HG02870 (cell line): ENCODE measurements at regions not wholly inside any gene's neighbourhood (a gene's known extent, or its start where the extent isn't known, plus 50 kb on each side); places are given as distances from the start of the nearest gene placed in this dataset.
"Not testable (repeated sequence)": the region's sequence is repeated elsewhere in the genome, so short reads cannot be mapped to it uniquely, and the experiment has no call there.

Experiments
- ATAC-seq: cut with Tn5 transposase; IDR thresholded peaks from one replicate; pipeline ENCODE4 v1.9.1; 2021; ENCODE audit warnings: mild to moderate bottlenecking, moderate library complexity; ENCODE audit not compliant: unreplicated experiment

DNA sequence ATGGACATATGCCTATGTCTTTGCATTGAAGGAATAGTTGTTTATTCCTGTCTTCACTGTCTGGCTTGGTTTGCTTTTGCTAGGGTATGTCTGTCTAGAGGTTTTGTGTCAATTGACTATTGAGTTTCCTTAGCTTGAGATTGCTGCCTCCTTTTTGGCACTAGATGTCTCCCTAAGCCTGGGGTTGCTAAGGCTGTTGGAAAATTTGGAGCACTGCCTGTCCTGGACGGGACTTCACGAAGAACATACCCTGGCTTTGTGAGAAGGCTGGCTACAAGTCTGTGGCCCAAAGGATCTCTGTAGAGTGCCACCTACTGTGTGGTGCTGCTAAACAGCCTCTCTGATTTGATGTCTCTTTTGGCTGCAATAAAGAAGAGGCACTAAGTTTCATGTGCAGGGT is 183.8 kb upstream of the NUDT10 start:
- no peak for ATAC-seq

DNA sequence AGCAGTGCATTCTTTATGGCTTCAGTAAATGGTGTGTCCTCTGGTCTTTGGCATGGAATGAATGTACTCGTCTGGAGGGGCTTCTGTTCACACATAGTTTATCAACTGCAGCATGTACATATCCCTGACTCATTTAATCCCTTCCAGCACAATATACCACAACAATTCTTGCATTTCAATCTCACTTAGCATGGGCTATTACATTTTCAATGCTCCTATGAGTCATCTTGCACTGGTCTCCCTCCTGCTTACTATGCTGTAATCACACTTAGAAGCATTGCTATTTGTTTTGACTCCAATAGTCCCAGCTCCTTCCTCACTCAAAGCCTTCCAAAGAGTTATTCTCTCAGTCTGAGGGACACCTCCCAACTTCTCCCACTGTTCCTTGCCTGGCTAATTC is 180.9 kb upstream of the NUDT10 start:
- ATAC-seq, result no peak

DNA sequence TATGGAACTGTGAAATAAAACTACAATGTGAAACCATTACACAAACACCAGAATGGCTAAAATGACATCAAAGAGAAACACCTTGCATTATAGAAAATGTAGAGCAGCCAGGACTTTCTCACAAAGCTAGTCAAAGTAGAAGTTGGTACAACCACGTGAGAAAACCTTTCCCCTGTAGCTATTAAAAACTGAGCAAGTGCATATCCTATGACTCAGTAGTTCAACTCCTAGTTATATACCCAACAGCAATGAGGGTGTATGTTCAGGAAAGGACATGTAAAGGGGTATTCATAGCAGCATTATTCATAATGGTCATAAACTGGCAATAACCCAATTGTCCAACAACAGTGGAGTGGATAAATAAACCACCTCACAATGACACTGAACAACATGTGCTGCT is 177.5 kb upstream of the NUDT10 start:
- no peak for ATAC-seq

DNA sequence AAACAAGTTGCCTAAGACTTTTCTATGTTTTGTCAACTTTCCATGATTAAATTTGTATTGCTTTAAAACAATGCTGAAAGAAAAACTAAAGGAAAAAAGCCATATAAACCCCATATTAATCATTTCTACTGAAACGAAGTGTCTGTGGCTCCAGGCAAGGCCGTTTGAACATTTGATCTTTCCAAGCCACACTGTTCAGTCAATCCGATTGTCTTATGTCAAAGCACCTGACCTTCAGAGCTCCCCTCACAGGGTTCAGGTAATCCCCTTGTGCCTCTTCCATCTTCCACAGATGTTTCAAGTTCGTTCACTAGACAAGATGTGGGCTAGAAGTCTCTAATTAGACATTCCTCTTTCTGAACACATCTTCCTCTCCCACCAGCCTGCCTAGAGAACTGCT is 177.1 kb upstream of the NUDT10 start:
- no peak for ATAC-seq

DNA sequence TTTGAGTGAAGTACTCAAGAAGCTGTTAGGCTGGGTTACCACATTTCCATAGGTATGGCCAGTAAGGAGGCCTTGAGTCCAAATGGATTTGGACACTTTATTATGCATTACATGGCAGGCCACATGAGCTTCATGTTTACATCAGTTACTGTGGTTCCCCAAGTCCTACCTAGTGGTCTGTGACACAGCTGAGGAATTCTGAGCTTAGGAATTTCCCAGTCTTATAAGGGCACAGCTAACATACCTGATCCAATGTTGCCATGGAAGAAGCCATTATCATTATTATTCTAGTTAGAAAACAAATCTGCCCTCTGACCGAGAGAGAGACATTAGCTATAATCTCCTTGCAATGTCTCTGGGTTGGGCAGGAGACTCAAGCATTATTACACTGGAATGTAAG is 174.4 kb upstream of the NUDT10 start:
- ATAC-seq, result no peak

GRCh38 chrX:51159378-51159777 is 173.2 kb upstream of the NUDT10 start:
- ATAC-seq, result not testable (repeated sequence)

DNA sequence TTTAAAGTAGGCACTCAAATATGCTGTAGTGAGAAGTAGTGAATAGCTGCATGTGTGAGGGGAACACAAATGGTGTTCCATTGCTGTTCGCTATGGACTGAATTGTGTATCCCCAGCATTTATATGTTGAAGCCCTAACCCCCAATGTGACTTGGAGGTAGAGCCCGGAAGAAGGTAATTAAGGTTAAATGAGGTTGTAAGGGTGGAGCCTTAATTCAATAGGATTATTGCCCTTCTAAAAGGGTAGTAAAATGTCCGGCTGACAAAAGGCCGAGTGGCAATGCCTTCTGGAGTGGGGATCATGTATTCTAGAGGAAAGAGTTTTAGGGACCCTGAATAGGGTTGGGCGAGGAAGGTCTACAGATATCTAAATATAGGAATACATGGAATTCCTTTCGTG is 168.9 kb upstream of the NUDT10 start:
- no peak for ATAC-seq

GRCh38 chrX:51178356-51178900 is 154.2 kb upstream of the NUDT10 start:
- ATAC-seq, result not testable (repeated sequence)

DNA sequence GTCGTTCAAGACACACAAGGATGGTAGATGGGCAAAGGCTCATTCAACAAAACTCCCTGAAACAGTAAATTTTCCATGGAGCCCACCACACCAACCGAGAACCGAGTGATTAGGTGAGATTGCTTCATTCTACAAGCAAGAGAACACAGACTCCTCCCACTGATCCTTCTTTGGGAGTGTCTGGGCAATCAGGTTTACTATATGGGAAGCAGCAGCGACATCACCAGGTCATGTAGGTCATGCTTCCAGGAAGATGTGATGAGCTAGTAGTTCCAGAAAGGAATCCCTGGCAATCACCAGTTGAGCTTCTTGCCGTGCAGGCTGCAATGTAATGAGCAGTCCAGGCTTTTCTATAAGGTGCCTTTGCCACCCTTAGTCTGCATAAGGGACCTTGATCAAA is 152.8 kb upstream of the NUDT10 start:
- not testable (repeated sequence) for ATAC-seq

- no peak for ATAC-seq
Observed at GRCh38 chrX:51182545-51182944, 150.1 kb upstream of the NUDT10 start.

DNA sequence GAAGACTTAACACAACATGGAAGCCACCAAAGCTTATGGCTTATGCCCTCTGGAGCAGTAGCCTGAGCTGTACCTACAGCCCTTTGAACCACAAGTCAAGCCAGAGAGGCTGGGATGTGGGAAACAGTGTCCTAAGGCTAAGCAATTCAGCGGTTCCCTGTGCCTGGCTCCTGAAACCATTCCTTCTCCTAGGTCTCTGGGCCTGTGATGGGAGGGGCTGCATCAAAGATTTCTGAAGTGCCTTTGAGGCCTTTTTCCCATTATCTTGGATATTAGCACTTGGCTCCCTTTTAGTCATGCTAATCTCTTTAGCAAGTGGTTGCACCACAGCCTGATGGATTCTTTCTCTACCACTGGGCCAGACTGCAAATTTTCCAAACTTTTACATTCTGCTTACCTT is 140.5 kb upstream of the NUDT10 start:
- no peak for ATAC-seq

GRCh38 chrX:51215266-51215665 is 117.4 kb upstream of the NUDT10 start:
- no peak for ATAC-seq

DNA sequence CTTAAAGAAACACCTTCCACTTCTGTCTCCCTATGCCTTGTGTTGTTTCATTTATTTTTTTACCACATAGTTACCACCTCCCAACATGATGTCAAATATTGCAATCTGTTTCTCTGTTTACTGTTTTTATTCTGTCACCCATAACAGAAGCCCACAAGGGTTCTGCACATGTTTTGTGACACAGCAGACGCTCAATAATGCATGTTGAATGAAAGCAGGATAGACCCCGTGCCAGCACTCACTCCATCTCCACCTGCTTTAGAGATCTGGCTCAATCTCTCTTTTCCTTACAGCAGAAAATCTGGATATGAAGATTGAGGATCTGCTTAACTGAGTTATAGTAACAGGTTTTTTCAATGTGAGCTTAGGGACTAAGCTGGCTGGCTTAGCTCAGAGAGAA is 116.8 kb upstream of the NUDT10 start:
- no peak for ATAC-seq

DNA sequence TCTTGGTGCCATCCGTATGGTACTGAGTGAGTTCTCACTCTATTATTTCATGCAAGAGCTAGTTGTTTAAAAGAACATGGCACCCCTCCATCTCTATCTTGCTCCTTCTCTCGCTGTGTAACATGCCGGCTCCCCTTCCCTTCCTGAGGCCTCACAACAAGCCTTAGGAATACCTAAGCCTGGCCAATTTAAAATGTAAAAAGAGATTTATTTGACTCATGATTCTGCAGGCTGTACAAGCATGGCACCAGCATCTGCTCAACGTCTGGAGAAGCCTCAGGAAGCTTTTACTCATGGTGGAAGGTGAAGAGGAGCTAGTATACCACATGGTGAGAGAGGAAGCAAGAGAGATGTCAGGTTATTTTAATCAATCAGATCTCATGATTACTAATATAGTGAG is 90.4 kb upstream of the NUDT10 start:
- ATAC-seq, result no peak

GRCh38 chrX:51257490-51257889 is 75.1 kb upstream of the NUDT10 start:
- no peak for ATAC-seq

- not testable (repeated sequence) for ATAC-seq
Observed at GRCh38 chrX:51262271-51262670, 70.4 kb upstream of the NUDT10 start.

- no peak for ATAC-seq
Observed at GRCh38 chrX:51272638-51273037, 60.0 kb upstream of the NUDT10 start.

GRCh38 chrX:51281758-51282318 is 50.8 kb upstream of the NUDT10 start:
- ATAC-seq, result no peak
